HepG2 (cell line): ENCODE measurements at regions not wholly inside any gene's neighbourhood (a gene's known extent, or its start where the extent isn't known, plus 50 kb on each side); places are given as distances from the start of the nearest gene placed in this dataset.

Experiments used
- E2F2 ChIP-seq: sonication (generic); formaldehyde crosslinking; IDR thresholded peaks from 2 replicates; pipeline ENCODE4 v1.4.0; 2020; ENCODE audit warnings: missing genetic modification reagents, borderline replicate concordance
- KDM1A ChIP-seq: IDR thresholded peaks from 2 replicates; pipeline ENCODE4 v1.6.1; 2016; ENCODE audit warnings: missing compliant biosample characterization
- NFE2L1 ChIP-seq: sonication (generic); formaldehyde crosslinking; IDR thresholded peaks from 2 replicates; pipeline ENCODE4 v1.4.0; 2020; ENCODE audit warnings: missing genetic modification reagents, mild to moderate bottlenecking, borderline replicate concordance
- PTBP1 ChIP-seq: fragments of 200-400 bp; formaldehyde crosslinking; IDR thresholded peaks from 2 replicates; pipeline ENCODE4 v1.6.1; 2018; ENCODE audit warnings: low read length, low read depth; ENCODE audit not compliant: poor library complexity, severe bottlenecking
- SIN3B ChIP-seq: fragments of 150-350 bp; IDR thresholded peaks from 2 replicates; pipeline ENCODE4 v1.6.1; 2014; ENCODE audit warnings: low read length
- SP2 ChIP-seq: sonication (generic); formaldehyde crosslinking; IDR thresholded peaks from 2 replicates; pipeline ENCODE4 v1.5.1; 2020; ENCODE audit warnings: mild to moderate bottlenecking, missing genetic modification reagents
- WIZ ChIP-seq: sonication (generic); formaldehyde crosslinking; IDR thresholded peaks from 2 replicates; pipeline ENCODE4 v1.5.1; 2020; ENCODE audit warnings: mild to moderate bottlenecking, missing genetic modification reagents
- ZNF678 ChIP-seq: sonication (generic); formaldehyde crosslinking; IDR thresholded peaks from 2 replicates; pipeline ENCODE4 v1.4.0; 2020; ENCODE audit warnings: mild to moderate bottlenecking, missing genetic modification reagents
- TF ChIP-seq, protein P1 (sequence below): sonication (generic); formaldehyde crosslinking; IDR thresholded peaks from 2 replicates; pipeline ENCODE4 v1.5.0; 2020; ENCODE audit warnings: mild to moderate bottlenecking, missing genetic modification reagents, moderate library complexity
- TF ChIP-seq, protein P2 (sequence below): sonication (generic); formaldehyde crosslinking; conservative IDR thresholded peaks from 2 replicates; pipeline ENCODE4 v1.4.0; 2020; ENCODE audit warnings: mild to moderate bottlenecking, missing genetic modification reagents, moderate library complexity
- TF ChIP-seq, protein P3 (sequence below): fragments of 450-650 bp; IDR thresholded peaks from 2 replicates; pipeline ENCODE4 v1.6.1; 2017; ENCODE audit warnings: mild to moderate bottlenecking

- TF ChIP-seq, protein P1, sequence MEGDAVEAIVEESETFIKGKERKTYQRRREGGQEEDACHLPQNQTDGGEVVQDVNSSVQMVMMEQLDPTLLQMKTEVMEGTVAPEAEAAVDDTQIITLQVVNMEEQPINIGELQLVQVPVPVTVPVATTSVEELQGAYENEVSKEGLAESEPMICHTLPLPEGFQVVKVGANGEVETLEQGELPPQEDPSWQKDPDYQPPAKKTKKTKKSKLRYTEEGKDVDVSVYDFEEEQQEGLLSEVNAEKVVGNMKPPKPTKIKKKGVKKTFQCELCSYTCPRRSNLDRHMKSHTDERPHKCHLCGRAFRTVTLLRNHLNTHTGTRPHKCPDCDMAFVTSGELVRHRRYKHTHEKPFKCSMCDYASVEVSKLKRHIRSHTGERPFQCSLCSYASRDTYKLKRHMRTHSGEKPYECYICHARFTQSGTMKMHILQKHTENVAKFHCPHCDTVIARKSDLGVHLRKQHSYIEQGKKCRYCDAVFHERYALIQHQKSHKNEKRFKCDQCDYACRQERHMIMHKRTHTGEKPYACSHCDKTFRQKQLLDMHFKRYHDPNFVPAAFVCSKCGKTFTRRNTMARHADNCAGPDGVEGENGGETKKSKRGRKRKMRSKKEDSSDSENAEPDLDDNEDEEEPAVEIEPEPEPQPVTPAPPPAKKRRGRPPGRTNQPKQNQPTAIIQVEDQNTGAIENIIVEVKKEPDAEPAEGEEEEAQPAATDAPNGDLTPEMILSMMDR: no peak
- no peak for TF ChIP-seq NFE2L1
- TF ChIP-seq PTBP1: no peak
- no peak for TF ChIP-seq SP2 (CRISPR knock-in tag)
- TF ChIP-seq ZNF678 (CRISPR knock-in tag): no peak
- no peak for TF ChIP-seq SIN3B
- no peak for TF ChIP-seq KDM1A (CRISPR knock-in tag)
- TF ChIP-seq, protein P2, sequence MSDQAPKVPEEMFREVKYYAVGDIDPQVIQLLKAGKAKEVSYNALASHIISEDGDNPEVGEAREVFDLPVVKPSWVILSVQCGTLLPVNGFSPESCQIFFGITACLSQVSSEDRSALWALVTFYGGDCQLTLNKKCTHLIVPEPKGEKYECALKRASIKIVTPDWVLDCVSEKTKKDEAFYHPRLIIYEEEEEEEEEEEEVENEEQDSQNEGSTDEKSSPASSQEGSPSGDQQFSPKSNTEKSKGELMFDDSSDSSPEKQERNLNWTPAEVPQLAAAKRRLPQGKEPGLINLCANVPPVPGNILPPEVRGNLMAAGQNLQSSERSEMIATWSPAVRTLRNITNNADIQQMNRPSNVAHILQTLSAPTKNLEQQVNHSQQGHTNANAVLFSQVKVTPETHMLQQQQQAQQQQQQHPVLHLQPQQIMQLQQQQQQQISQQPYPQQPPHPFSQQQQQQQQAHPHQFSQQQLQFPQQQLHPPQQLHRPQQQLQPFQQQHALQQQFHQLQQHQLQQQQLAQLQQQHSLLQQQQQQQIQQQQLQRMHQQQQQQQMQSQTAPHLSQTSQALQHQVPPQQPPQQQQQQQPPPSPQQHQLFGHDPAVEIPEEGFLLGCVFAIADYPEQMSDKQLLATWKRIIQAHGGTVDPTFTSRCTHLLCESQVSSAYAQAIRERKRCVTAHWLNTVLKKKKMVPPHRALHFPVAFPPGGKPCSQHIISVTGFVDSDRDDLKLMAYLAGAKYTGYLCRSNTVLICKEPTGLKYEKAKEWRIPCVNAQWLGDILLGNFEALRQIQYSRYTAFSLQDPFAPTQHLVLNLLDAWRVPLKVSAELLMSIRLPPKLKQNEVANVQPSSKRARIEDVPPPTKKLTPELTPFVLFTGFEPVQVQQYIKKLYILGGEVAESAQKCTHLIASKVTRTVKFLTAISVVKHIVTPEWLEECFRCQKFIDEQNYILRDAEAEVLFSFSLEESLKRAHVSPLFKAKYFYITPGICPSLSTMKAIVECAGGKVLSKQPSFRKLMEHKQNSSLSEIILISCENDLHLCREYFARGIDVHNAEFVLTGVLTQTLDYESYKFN: no peak
- TF ChIP-seq, protein P3, sequence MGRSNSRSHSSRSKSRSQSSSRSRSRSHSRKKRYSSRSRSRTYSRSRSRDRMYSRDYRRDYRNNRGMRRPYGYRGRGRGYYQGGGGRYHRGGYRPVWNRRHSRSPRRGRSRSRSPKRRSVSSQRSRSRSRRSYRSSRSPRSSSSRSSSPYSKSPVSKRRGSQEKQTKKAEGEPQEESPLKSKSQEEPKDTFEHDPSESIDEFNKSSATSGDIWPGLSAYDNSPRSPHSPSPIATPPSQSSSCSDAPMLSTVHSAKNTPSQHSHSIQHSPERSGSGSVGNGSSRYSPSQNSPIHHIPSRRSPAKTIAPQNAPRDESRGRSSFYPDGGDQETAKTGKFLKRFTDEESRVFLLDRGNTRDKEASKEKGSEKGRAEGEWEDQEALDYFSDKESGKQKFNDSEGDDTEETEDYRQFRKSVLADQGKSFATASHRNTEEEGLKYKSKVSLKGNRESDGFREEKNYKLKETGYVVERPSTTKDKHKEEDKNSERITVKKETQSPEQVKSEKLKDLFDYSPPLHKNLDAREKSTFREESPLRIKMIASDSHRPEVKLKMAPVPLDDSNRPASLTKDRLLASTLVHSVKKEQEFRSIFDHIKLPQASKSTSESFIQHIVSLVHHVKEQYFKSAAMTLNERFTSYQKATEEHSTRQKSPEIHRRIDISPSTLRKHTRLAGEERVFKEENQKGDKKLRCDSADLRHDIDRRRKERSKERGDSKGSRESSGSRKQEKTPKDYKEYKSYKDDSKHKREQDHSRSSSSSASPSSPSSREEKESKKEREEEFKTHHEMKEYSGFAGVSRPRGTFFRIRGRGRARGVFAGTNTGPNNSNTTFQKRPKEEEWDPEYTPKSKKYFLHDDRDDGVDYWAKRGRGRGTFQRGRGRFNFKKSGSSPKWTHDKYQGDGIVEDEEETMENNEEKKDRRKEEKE: no peak
- TF ChIP-seq E2F2 (CRISPR knock-in tag): no peak
- no peak for TF ChIP-seq WIZ (CRISPR knock-in tag)
- TF ChIP-seq, all 625 proteins: peak for 0
Measured at GRCh38 chr13:24574847-24575246, 62.3 kb upstream of the PARP4 start (continued).
